Hepatocyte (in vitro differentiated cells): ENCODE measurements at regions not wholly inside any gene's neighbourhood (a gene's known extent, or its start where the extent isn't known, plus 50 kb on each side); places are given as distances from the start of the nearest gene placed in this dataset.

Experiments
- EZH2 ChIP-seq: fragments of 200-600 bp; sonication (generic); IDR thresholded peaks from 2 replicates; pipeline ENCODE4 v1.6.1; 2016; ENCODE audit warnings: antibody characterized with exemption, mild to moderate bottlenecking, borderline replicate concordance
- EZH2phosphoT487 ChIP-seq: fragments of 200-600 bp; sonication (generic); IDR thresholded peaks from one replicate; pipeline ENCODE4 v1.6.1; 2018; ENCODE audit warnings: antibody characterized with exemption, mild to moderate bottlenecking, low read depth, moderate library complexity; ENCODE audit not compliant: unreplicated experiment, severe bottlenecking
- TF ChIP-seq, protein P1 (sequence below): fragments of 200-600 bp; sonication (generic); IDR thresholded peaks from 2 replicates; pipeline ENCODE4 v1.5.1; 2016; ENCODE audit warnings: antibody characterized with exemption, mild to moderate bottlenecking; ENCODE audit not compliant: poor library complexity

- TF ChIP-seq, protein P1, sequence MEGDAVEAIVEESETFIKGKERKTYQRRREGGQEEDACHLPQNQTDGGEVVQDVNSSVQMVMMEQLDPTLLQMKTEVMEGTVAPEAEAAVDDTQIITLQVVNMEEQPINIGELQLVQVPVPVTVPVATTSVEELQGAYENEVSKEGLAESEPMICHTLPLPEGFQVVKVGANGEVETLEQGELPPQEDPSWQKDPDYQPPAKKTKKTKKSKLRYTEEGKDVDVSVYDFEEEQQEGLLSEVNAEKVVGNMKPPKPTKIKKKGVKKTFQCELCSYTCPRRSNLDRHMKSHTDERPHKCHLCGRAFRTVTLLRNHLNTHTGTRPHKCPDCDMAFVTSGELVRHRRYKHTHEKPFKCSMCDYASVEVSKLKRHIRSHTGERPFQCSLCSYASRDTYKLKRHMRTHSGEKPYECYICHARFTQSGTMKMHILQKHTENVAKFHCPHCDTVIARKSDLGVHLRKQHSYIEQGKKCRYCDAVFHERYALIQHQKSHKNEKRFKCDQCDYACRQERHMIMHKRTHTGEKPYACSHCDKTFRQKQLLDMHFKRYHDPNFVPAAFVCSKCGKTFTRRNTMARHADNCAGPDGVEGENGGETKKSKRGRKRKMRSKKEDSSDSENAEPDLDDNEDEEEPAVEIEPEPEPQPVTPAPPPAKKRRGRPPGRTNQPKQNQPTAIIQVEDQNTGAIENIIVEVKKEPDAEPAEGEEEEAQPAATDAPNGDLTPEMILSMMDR, result no peak
- TF ChIP-seq EZH2, result no peak
- no peak for TF ChIP-seq EZH2phosphoT487
Measured at GRCh38 chr11:134761926-134762247, 349.8 kb upstream of the B3GAT1 start.
